IMR-90 (cell line): ENCODE measurements at regions not wholly inside any gene's neighbourhood (a gene's known extent, or its start where the extent isn't known, plus 50 kb on each side); places are given as distances from the start of the nearest gene placed in this dataset.
A peak's percentile ranks its signal among the peaks of the same experiment; 100 is the strongest.

Experiments used
- ATAC-seq: fragments of 200-7000 bp; cut with Tn5 transposase; 2 replicates; pipeline ENCODE4 v1.9.1; 2020; ENCODE audit warnings: low read depth, mild to moderate bottlenecking, moderate library complexity
- BruUV-seq: library from RNA; stranded (reverse); fragments of 400-500 nt; replicated peaks from 2 replicates; lab custom pipeline; 2021; lab: Mats Ljungman, UMichigan
- CTCF ChIA-PET: fragments of 300-600 bp; formaldehyde crosslinking; extraction: SDS; loops from one replicate; lab custom pipeline; 2021; ENCODE audit warnings: antibody characterized with exemption; lab: Yijun Ruan, JAX
- POLR2A ChIA-PET: fragments of 300-600 bp; sonication (Branson Sonifier 250); formaldehyde crosslinking; loops from one replicate; lab custom pipeline; 2022; ENCODE audit warnings: antibody characterized with exemption; ENCODE audit not compliant: unreplicated experiment; lab: Charles Lee
- DNase-seq: peaks from one replicate; pipeline ENCODE4 v3.0.0; 2013
- H2AFZ ChIP-seq: replicated peaks from 2 replicates; pipeline ENCODE3; 2013; ENCODE audit warnings: low read length, mild to moderate bottlenecking; ENCODE audit not compliant: poor library complexity
- H2AK5ac ChIP-seq: 2 replicates; pipeline ENCODE4 v1.6.1; 2013; ENCODE audit warnings: low read depth, low read length, inconsistent platforms
- H2AK9ac ChIP-seq: replicated peaks from 2 replicates; pipeline ENCODE3; 2013; ENCODE audit warnings: mild to moderate bottlenecking, low read depth, low read length, moderate library complexity; ENCODE audit not compliant: poor library complexity
- H2BK120ac ChIP-seq: 2 replicates; pipeline ENCODE4 v1.6.1; 2013; ENCODE audit warnings: low read depth, low read length, inconsistent platforms
- H2BK15ac ChIP-seq: 3 replicates; pipeline ENCODE4 v1.6.1; 2013; ENCODE audit warnings: low read depth, low read length, inconsistent platforms
- H2BK20ac ChIP-seq: 2 replicates; pipeline ENCODE4 v1.6.1; 2013; ENCODE audit warnings: low read depth, mild to moderate bottlenecking, inconsistent platforms, low read length, moderate library complexity
- H2BK5ac ChIP-seq: 2 replicates; pipeline ENCODE4 v1.6.1; 2013; ENCODE audit warnings: mild to moderate bottlenecking, low read depth, low read length, inconsistent platforms; ENCODE audit not compliant: poor library complexity, severe bottlenecking
- H3K14ac ChIP-seq: replicated peaks from 2 replicates; pipeline ENCODE4 v1.6.1; 2013; ENCODE audit warnings: low read depth, low read length, inconsistent platforms
- H3K18ac ChIP-seq: 2 replicates; pipeline ENCODE4 v1.6.1; 2013; ENCODE audit warnings: low read depth, low read length, control low read depth
- H3K23ac ChIP-seq: 2 replicates; pipeline ENCODE4 v1.6.1; 2013; ENCODE audit warnings: low read depth, low read length, inconsistent platforms
- H3K27ac ChIP-seq: 2 replicates; pipeline ENCODE4 v1.5.1; 2013; ENCODE audit warnings: mild to moderate bottlenecking, control low read depth, low read length; ENCODE audit not compliant: insufficient read depth
- H3K27me3 ChIP-seq: 2 replicates; pipeline ENCODE4 v1.6.1; 2013; ENCODE audit warnings: low read length; ENCODE audit not compliant: control insufficient read depth, insufficient read depth
- H3K36me3 ChIP-seq: 2 replicates; pipeline ENCODE4 v1.6.1; 2013; ENCODE audit warnings: low read length, mixed read lengths; ENCODE audit not compliant: control insufficient read depth, insufficient read depth
- H3K4ac ChIP-seq: 2 replicates; pipeline ENCODE4 v1.6.1; 2013; ENCODE audit warnings: low read depth, low read length, inconsistent platforms
- H3K4me1 ChIP-seq: 2 replicates; pipeline ENCODE4 v1.6.1; 2013; ENCODE audit warnings: low read length, mixed read lengths; ENCODE audit not compliant: control insufficient read depth, insufficient read depth
- H3K4me2 ChIP-seq: 2 replicates; pipeline ENCODE4 v1.6.1; 2013; ENCODE audit warnings: low read depth, mild to moderate bottlenecking, control low read depth, low read length, moderate library complexity
- H3K4me3 ChIP-seq: 2 replicates; pipeline ENCODE4 v1.5.1; 2013; ENCODE audit warnings: low read depth, mild to moderate bottlenecking, control low read depth, low read length, moderate library complexity; ENCODE audit not compliant: insufficient read depth
- H3K56ac ChIP-seq: 2 replicates; pipeline ENCODE4 v1.6.1; 2013; ENCODE audit warnings: low read length, inconsistent platforms; ENCODE audit not compliant: insufficient read depth; ENCODE audit errors: extremely low read depth
- H3K79me1 ChIP-seq, 2 experiments: 2 replicates each; pipeline ENCODE4 v1.6.1; 2013; ENCODE audit warnings: low read length in 2 of 2, inconsistent platforms in 1 of 2, low read depth in 1 of 2
- H3K9ac ChIP-seq: 2 replicates; pipeline ENCODE4 v1.6.1; 2013; ENCODE audit warnings: low read depth, low read length, control low read depth
- H3K9me1 ChIP-seq: 2 replicates; pipeline ENCODE4 v1.6.1; 2013; ENCODE audit warnings: low read length, inconsistent platforms; ENCODE audit not compliant: insufficient read depth
- H3K9me3 ChIP-seq: 2 replicates; pipeline ENCODE4 v1.6.1; 2013; ENCODE audit warnings: low read length; ENCODE audit not compliant: control insufficient read depth, insufficient read depth
- H4K20me1 ChIP-seq: 2 replicates; pipeline ENCODE4 v1.6.1; 2013; ENCODE audit warnings: low read length, inconsistent platforms; ENCODE audit not compliant: insufficient read depth
- H4K5ac ChIP-seq: 2 replicates; pipeline ENCODE4 v1.6.1; 2013; ENCODE audit warnings: mild to moderate bottlenecking, low read depth, low read length, control low read depth
- H4K8ac ChIP-seq, 2 experiments: 2 replicates each; pipeline ENCODE4 v1.6.1; 2013; ENCODE audit warnings: low read depth in 2 of 2, low read length in 2 of 2, control low read depth in 1 of 2, inconsistent platforms in 1 of 2
- H4K91ac ChIP-seq: 2 replicates; pipeline ENCODE4 v1.6.1; 2013; ENCODE audit warnings: low read depth, low read length, inconsistent platforms; ENCODE audit not compliant: insufficient read depth
- CHD1 ChIP-seq: IDR thresholded peaks from 2 replicates; pipeline ENCODE4 v1.6.1; 2012; ENCODE audit warnings: low read depth, low read length, improper control_type of control experiment
- MAFK ChIP-seq: IDR thresholded peaks from 2 replicates; pipeline ENCODE4 v1.6.1; 2012; ENCODE audit warnings: low read depth, low read length, improper control_type of control experiment
- POLR2A ChIP-seq: IDR thresholded peaks from 2 replicates; pipeline ENCODE4 v1.6.1; 2012; ENCODE audit warnings: mild to moderate bottlenecking, low read depth, low read length
- RCOR1 ChIP-seq: IDR thresholded peaks from 2 replicates; pipeline ENCODE4 v1.6.1; 2012; ENCODE audit warnings: mild to moderate bottlenecking, low read length, improper control_type of control experiment; ENCODE audit not compliant: insufficient replicate concordance
- WGBS, 2 experiments: methylation state at CpG; one replicate each; pipeline versions ENCODE4 v1.1.5 to v1.1.7; 2013; ENCODE audit warnings: missing lambda C conversion rate in 2 of 2; ENCODE audit not compliant: insufficient read length in 1 of 2; ENCODE audit errors: extremely low coverage in 2 of 2; 5-methylcytosine and 5-hydroxymethylcytosine counted together
- dilution Hi-C: fragments of 300-500 bp; cut with HindIII; formaldehyde crosslinking; loops from one replicate; pipeline ENCODE4 v1.14.3; 2018; ENCODE audit warnings: low sequenced_read_pairs; ENCODE audit not compliant: unreplicated experiment
- in situ Hi-C: fragments of 300-500 bp; cut with MboI; formaldehyde crosslinking; loops from 3 replicates; pipeline ENCODE4 v1.14.3; 2019; ENCODE audit warnings: low sequenced_read_pairs, inconsistent platforms, mixed read lengths
- intact Hi-C: fragments of 100-400 bp; cut with micrococcal nuclease; formaldehyde crosslinking; loops from 2 replicates; pipeline ENCODE4 v1.10.0; 2022

- Histone ChIP-seq H3K4me1 (peaks cover 45% of the 10 kb centered on the region), H3K4ac (peak overlapping the region; percentile 65), H2AK9ac (peak overlapping the region; percentile 66), H4K20me1 (peaks cover 75% of the 10 kb centered on the region), H3K9me3 (no peaks in the 10 kb centered on the region), H2AK5ac (no peak overlapping the region), H2BK5ac (no peak overlapping the region), H2AFZ (no peak overlapping the region), H4K5ac (no peak overlapping the region), H3K9ac (no peak overlapping the region), H3K4me3 (no peak overlapping the region), H3K23ac (0 out of 2 replicates have a peak overlapping the region, but pooled peaks have one; percentile 12), H2BK15ac (no peak overlapping the region; the same call in 2 of the 3 replicates), H3K27ac (no peak overlapping the region), H3K9me1 (peaks cover 73% of the 10 kb centered on the region), H3K4me2 (no peak overlapping the region), H3K27me3 (no peaks in the 10 kb centered on the region), H2BK20ac (no peak overlapping the region), H2BK120ac (no peak overlapping the region), H4K8ac (no peak overlapping the region), H3K14ac (0 out of 2 replicates have a peak overlapping the region, but pooled peaks have one; percentile 37), H3K79me1 (peaks cover 41 to 96% of the 10 kb centered on the region in 2 experiments; a peak in 3 of 4 replicates), H3K18ac (no peak overlapping the region), H3K56ac (no peak overlapping the region), H3K36me3 (peaks cover 2% of the 10 kb centered on the region; the same call in 1 of the 2 replicates), H4K91ac (peak overlapping the region; percentile 38; the same call in 1 of the 2 replicates)
- ChIA-PET CTCF (no interaction called here), POLR2A (no interaction called here)
- BruUV-seq, result no TSS peak
- intact Hi-C loops (no loop called here), dilution Hi-C loops (no loop called here), in situ Hi-C loops (no loop called here)
- no peak for ATAC-seq
- 60% methylated on average over 2 of the region's 5 CpGs; no CpG with 5 or more reads in 1 of the 2 experiments for WGBS, 2 experiments
- peak; percentile 44 for DNase-seq
- TF ChIP-seq CHD1, result no peak
- TF ChIP-seq POLR2A, result no peak
- no peak for TF ChIP-seq MAFK
- no peak for TF ChIP-seq RCOR1
Observed at GRCh38 chr2:120861191-120861575, 125.5 kb downstream of the GLI2 start.
